ENCODE measurements at regions not wholly inside any gene's neighbourhood (a gene's known extent, or its start where the extent isn't known, plus 50 kb on each side); places are given as distances from the start of the nearest gene placed in this dataset.

- no peak for TF ChIP-seq CTCF (IDR thresholded peaks at IDR 0.05; ENCODE audit: insufficient read depth, low read length)
- no peak for TF ChIP-seq REST (IDR thresholded peaks at IDR 0.05; ENCODE audit: insufficient replicate concordance, low read depth)
Observed at GRCh38 chr7:89975577-89975976, 178.7 kb upstream of the STEAP1 start.
